ENCODE measurements at regions not wholly inside any gene's neighbourhood (a gene's known extent, or its start where the extent isn't known, plus 50 kb on each side); places are given as distances from the start of the nearest gene placed in this dataset.

- no peaks in the 10 kb centered on the region for H3K36me3 ChIP-seq (ENCODE audit: control insufficient read depth in 1 of 2, insufficient read depth in 2 of 2, low read length in 2 of 2)
- no peak overlapping the region for H3K4me3 ChIP-seq (ENCODE audit: low read depth in 1 of 2, low read length in 2 of 2)
- no peak overlapping the region for H3K9ac ChIP-seq (ENCODE audit: low read depth in 1 of 2, low read length in 2 of 2)
- no peaks in the 10 kb centered on the region for H3K27me3 ChIP-seq (ENCODE audit: control insufficient read depth in 1 of 2, insufficient read depth in 2 of 2, low read length in 2 of 2)
- H3K9me3 ChIP-seq (ENCODE audit: control insufficient read depth in 1 of 2, low read length in 2 of 2) = no peaks in the 10 kb centered on the region
- no peaks in the 10 kb centered on the region for H3K4me1 ChIP-seq (ENCODE audit: control insufficient read depth in 1 of 2, insufficient read depth in 2 of 2, low read length in 2 of 2)
- no peak overlapping the region for H3K27ac ChIP-seq (ENCODE audit: low read depth, low read length)
Measured at GRCh38 chr5:17440766-17441165, 57.3 kb upstream of the TAF11L2 start.

GRCh38 chr5:17441351-17441750 lies 56.7 kb upstream of the TAF11L2 start:
- Histone ChIP-seq H3K27me3 (ENCODE audit: control insufficient read depth in 1 of 2, insufficient read depth in 2 of 2, low read length in 2 of 2) (no peaks in the 10 kb centered on the region), H3K9me3 (ENCODE audit: control insufficient read depth in 1 of 2, low read length in 2 of 2) (no peaks in the 10 kb centered on the region), H3K4me1 (ENCODE audit: control insufficient read depth in 1 of 2, insufficient read depth in 2 of 2, low read length in 2 of 2) (no peaks in the 10 kb centered on the region), H3K9ac (ENCODE audit: low read depth in 1 of 2, low read length in 2 of 2) (no peak overlapping the region), H3K36me3 (ENCODE audit: control insufficient read depth in 1 of 2, insufficient read depth in 2 of 2, low read length in 2 of 2) (no peaks in the 10 kb centered on the region), H3K4me3 (ENCODE audit: low read depth in 1 of 2, low read length in 2 of 2) (no peak overlapping the region), H3K27ac (ENCODE audit: low read depth, low read length) (no peak overlapping the region)

DNA sequence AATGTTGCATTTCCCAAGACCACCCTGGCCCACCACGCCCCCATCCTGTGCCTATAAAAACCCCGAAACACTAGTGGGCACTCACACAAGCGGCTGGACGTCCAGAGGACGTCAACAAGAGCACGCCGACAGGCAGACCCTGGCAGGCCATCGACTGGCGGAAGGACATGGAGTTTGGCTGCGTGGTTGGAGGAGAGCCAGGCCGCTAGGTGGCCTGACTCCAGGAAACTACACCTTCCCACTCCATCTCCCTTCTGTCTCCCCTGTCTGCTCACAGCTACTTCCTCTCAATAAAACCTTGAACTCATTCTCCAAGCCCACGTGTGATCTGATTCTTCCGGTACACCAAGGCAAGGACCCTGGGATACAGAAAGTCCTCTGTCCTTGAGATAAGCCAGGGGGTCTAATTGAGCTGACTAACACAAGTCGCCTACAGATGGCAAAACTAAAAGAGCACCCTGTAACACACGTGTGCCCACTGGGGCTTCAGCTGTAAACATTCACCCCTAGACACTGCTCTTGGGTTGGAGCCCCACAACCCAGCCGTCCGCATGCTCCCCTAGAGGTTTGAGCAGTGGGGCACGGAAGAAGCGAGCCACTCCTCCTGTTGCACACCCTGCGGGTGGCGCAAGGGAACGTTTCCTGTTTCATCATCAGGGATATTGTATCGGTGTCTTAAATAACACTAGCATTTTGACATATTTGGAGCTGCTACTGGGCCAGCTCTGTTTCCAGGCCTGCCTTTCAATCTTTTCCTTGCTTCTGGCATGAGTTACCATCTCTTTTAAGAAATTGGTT lies 54.5 kb upstream of the TAF11L2 start:
- H3K27me3 ChIP-seq (ENCODE audit: control insufficient read depth in 1 of 2, insufficient read depth in 2 of 2, low read length in 2 of 2) = no peaks in the 10 kb centered on the region

DNA sequence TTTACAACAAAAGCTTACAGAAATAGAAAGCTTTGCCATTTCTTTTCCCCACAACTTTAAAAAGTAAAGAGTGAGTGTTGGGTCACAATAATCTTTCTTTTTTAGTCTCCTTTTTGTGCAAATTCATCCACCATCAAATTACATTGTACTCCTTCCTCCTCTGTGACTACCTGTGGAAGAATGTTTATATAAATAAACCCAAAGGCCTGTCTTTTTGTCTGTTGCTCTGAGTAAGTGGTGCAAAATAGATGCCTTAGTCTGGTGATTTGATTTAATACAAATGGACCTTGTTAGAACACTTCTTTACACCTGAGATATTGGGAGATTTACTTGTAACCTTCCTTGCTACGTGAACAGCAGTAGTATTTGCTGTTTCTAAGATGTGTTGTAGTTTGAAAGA lies 53.5 kb upstream of the TAF11L2 start:
- no peaks in the 10 kb centered on the region for H3K27me3 ChIP-seq (ENCODE audit: control insufficient read depth in 1 of 2, insufficient read depth in 2 of 2, low read length in 2 of 2)
- no peak overlapping the region for H3K27ac ChIP-seq (ENCODE audit: low read depth, low read length)
- H3K9ac ChIP-seq (ENCODE audit: low read depth in 1 of 2, low read length in 2 of 2) = no peak overlapping the region
- no peaks in the 10 kb centered on the region for H3K9me3 ChIP-seq (ENCODE audit: control insufficient read depth in 1 of 2, low read length in 2 of 2)
- H3K4me3 ChIP-seq (ENCODE audit: low read depth in 1 of 2, low read length in 2 of 2) = no peak overlapping the region
- no peaks in the 10 kb centered on the region for H3K4me1 ChIP-seq (ENCODE audit: control insufficient read depth in 1 of 2, insufficient read depth in 2 of 2, low read length in 2 of 2)
- H3K36me3 ChIP-seq (ENCODE audit: control insufficient read depth in 1 of 2, insufficient read depth in 2 of 2, low read length in 2 of 2) = no peaks in the 10 kb centered on the region

More for the DNA sequence above, 54.5 kb upstream of the TAF11L2 start:
- Histone ChIP-seq H3K9ac (ENCODE audit: low read depth in 1 of 2, low read length in 2 of 2) (no peak overlapping the region), H3K36me3 (ENCODE audit: control insufficient read depth in 1 of 2, insufficient read depth in 2 of 2, low read length in 2 of 2) (no peaks in the 10 kb centered on the region), H3K4me1 (ENCODE audit: control insufficient read depth in 1 of 2, insufficient read depth in 2 of 2, low read length in 2 of 2) (no peaks in the 10 kb centered on the region), H3K27ac (ENCODE audit: low read depth, low read length) (no peak overlapping the region), H3K4me3 (ENCODE audit: low read depth in 1 of 2, low read length in 2 of 2) (no peak overlapping the region), H3K9me3 (ENCODE audit: control insufficient read depth in 1 of 2, low read length in 2 of 2) (no peaks in the 10 kb centered on the region)

DNA sequence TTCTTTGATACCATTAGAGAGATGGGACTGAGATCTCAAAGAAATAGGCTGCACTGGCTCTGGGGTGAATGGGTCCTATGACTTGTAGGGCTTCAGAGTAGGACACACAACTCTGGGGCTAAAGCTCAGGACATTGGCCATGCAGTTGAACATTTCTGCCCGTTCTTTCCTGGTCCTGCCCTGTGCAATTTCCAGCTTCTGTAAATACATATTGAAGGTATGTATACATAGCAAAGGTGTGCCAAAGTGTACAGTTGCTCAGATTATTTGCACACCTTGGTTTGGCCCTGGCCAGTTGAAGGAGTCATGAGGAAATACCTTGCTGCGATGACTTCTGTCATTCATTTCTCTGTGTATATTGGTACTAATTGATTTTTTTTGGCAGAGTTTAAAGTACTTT lies 52.8 kb upstream of the TAF11L2 start:
- Histone ChIP-seq H3K27me3 (ENCODE audit: control insufficient read depth in 1 of 2, insufficient read depth in 2 of 2, low read length in 2 of 2) (no peaks in the 10 kb centered on the region), H3K4me3 (ENCODE audit: low read depth in 1 of 2, low read length in 2 of 2) (no peak overlapping the region), H3K4me1 (ENCODE audit: control insufficient read depth in 1 of 2, insufficient read depth in 2 of 2, low read length in 2 of 2) (no peaks in the 10 kb centered on the region), H3K36me3 (ENCODE audit: control insufficient read depth in 1 of 2, insufficient read depth in 2 of 2, low read length in 2 of 2) (no peaks in the 10 kb centered on the region), H3K9ac (ENCODE audit: low read depth in 1 of 2, low read length in 2 of 2) (no peak overlapping the region), H3K27ac (ENCODE audit: low read depth, low read length) (no peak overlapping the region), H3K9me3 (ENCODE audit: control insufficient read depth in 1 of 2, low read length in 2 of 2) (no peaks in the 10 kb centered on the region)

All from duodenal mucosa (tissue), 2 donors.